Activated naive CD8-positive, alpha-beta T cell treated with anti-CD3 and anti-CD28 coated beads, Interleukin-2, amount 10 ng/mL, durations not matched to agents 7 days and 5 days (primary cell): ENCODE measurements at regions not wholly inside any gene's neighbourhood (a gene's known extent, or its start where the extent isn't known, plus 50 kb on each side); places are given as distances from the start of the nearest gene placed in this dataset.
"Not testable (repeated sequence)": the region's sequence is repeated elsewhere in the genome, so short reads cannot be mapped to it uniquely, and the experiment has no call there.

ENCODE experiments used
- ATAC-seq: fragments of 150-1000 bp; cut with Tn5 transposase; one replicate; pipeline ENCODE4 v1.10.0; 2021; ENCODE audit warnings: low read depth, moderate library complexity
- POLR2A ChIA-PET: fragments of 350-600 bp; sonication (Branson Sonifier 250); formaldehyde crosslinking; loops from one replicate; lab custom pipeline; 2021; ENCODE audit warnings: antibody characterized with exemption; lab: Charles Lee
- DNase-seq: peaks from one replicate; pipeline ENCODE4 v3.0.0; 2021
- H3K27ac Mint-ChIP-seq: one replicate; pipeline ENCODE4 v1.8.0; 2022; ENCODE audit warnings: mild to moderate bottlenecking, mixed read lengths
- H3K27me3 Mint-ChIP-seq: one replicate; pipeline ENCODE4 v1.8.0; 2022; ENCODE audit warnings: mild to moderate bottlenecking, moderate library complexity, mixed read lengths
- H3K36me3 Mint-ChIP-seq: one replicate; pipeline ENCODE4 v1.8.0; 2021; ENCODE audit warnings: mild to moderate bottlenecking, mixed read lengths
- H3K4me1 Mint-ChIP-seq: one replicate; pipeline ENCODE4 v1.8.0; 2021; ENCODE audit warnings: mixed read lengths
- H3K4me3 Mint-ChIP-seq: one replicate; pipeline ENCODE4 v1.8.0; 2022; ENCODE audit warnings: mild to moderate bottlenecking, moderate library complexity, mixed read lengths
- H3K9me3 Mint-ChIP-seq: one replicate; pipeline ENCODE4 v1.8.0; 2021; ENCODE audit warnings: mixed read lengths

DNA sequence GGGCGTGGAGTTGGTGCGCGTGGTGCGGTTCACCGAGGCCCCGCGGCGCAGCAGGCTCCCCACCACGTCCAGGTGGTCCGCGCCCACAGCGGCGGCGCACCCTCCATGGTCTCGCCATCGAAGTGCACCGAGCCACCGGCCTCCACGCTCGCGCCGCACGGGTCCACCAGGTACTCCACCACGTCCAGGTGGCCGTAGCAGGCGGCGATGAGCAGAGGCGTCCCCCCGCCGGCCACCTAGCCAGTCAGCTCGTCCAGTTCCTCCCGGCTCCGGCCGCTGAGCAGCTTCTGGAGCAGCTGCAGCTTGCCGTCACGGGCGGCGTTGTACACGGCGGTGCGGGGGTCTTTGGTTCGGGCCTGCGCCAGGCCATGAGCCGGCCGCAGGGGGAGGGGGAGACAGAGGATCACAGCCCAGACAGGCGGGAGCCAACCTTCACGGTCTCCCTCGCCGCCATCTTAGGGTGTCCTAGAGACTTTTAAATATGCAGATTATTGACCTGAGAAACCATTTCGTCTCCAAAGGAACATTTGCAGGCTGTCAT lies 149.8 kb downstream of the POTEC start:
- H3K4me1 Mint-ChIP-seq, POLR2A ChIA-PET, H3K36me3 Mint-ChIP-seq, H3K27me3 Mint-ChIP-seq, DNase-seq, ATAC-seq, H3K27ac Mint-ChIP-seq, H3K4me3 Mint-ChIP-seq, H3K9me3 Mint-ChIP-seq: not testable (repeated sequence)

DNA sequence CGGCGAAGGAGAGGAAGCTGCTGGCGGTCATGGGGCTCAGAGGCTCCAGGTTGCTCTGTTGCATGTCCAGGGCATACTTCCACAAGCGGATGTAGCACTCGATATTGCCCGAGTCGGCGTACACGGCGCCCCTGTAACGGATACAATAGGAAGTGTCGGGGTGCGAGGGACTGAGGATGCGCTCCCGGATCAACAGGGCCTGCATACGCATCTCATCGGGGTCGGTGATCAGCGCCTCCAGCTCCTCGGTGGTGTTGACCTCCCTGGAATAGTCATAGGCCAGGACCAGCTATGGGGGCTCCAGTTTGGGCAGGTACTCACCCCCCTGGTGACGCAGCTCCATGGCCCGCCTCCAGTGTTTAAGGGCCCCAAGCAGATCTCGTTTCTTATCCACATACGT lies 150.8 kb downstream of the POTEC start:
- H3K4me3 Mint-ChIP-seq, H3K9me3 Mint-ChIP-seq, H3K4me1 Mint-ChIP-seq, H3K27ac Mint-ChIP-seq, ATAC-seq, POLR2A ChIA-PET, H3K27me3 Mint-ChIP-seq, H3K36me3 Mint-ChIP-seq, DNase-seq: not testable (repeated sequence)

DNA sequence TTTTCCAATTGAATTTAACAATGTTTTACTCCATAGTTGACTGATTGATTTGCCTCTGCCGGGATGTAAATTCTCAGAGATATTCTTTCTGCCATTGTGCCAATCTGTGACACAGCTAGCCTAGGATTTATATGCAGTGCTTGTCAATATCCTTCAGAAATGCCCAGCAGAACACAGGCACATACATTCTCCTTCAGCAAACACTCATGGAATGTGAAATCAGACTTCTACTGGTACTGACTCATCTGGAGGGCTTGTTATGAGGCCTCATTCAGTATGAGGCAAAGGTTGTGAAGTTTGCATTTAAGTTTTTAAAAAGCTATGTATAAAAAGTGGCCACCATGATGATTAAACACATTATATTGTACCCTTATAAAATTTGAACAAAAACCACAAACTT lies 158.4 kb downstream of the POTEC start:
- DNase-seq, POLR2A ChIA-PET, H3K4me3 Mint-ChIP-seq, H3K27ac Mint-ChIP-seq, H3K36me3 Mint-ChIP-seq, H3K27me3 Mint-ChIP-seq, ATAC-seq, H3K9me3 Mint-ChIP-seq, H3K4me1 Mint-ChIP-seq: not testable (repeated sequence)

DNA sequence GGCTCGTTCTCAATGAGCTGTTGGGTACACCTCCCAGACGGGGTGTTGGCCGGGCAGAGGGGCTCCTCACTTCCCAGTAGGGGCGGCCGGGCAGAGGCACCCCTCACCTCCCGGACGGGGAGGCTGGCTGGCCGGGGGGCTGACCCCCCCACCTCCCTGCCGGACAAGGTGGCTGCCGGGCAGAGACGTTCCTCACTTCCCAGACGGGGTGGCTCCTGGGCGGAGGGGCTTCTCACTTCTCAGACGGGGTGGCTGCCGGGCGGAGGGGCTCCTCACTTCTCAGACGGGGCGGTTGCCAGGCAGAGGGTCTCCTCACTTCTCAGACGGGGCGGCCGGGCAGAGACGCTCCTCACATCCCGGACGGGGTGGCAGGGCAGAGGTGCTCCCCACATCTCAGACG lies 160.7 kb downstream of the POTEC start:
- DNase-seq, POLR2A ChIA-PET, H3K27ac Mint-ChIP-seq, H3K36me3 Mint-ChIP-seq, H3K4me3 Mint-ChIP-seq, H3K4me1 Mint-ChIP-seq, H3K27me3 Mint-ChIP-seq, ATAC-seq, H3K9me3 Mint-ChIP-seq: not testable (repeated sequence)

DNA sequence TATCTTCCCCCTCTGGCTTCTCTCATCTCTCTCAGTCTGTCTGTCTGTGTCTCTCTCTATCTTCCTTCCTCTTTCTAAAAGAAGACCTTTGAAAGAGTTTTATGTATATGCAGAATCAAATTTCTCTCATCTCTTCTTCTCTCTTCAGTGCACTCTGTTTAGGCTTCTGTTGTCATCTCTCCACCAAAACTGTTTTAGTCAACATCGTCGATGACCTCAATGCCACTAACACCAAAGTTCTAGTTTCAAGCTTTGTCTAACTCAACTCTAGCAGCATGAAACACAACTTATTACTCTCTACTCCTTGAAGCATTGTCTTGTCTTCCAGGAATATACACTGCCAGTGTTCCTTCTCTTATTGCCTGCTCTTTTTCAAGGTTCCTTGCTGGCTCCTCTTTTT lies 163.9 kb downstream of the POTEC start:
- H3K36me3 Mint-ChIP-seq, POLR2A ChIA-PET: not testable (repeated sequence)

DNA sequence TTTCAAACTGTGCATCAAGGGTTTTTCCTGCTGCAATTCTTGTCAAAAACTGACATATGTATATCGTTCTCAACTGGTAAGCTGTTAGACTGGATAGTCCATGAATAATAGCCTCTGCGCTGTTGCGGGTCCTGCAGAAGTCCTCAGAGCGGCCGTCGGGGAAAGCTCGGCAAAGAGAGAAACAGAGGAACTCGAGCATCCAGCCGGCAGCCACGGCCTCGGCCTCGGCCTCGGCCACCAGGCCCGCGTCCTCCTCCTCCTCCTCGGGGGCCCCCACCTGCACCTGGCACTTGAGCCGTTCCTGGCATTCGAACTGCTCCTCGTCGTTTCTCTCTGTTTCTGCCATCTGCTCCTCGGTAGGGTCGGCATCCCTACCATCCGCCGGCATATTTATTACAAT lies 165.0 kb downstream of the POTEC start:
- H3K27me3 Mint-ChIP-seq, H3K4me3 Mint-ChIP-seq, H3K36me3 Mint-ChIP-seq, DNase-seq, ATAC-seq, H3K9me3 Mint-ChIP-seq, H3K27ac Mint-ChIP-seq, H3K4me1 Mint-ChIP-seq, POLR2A ChIA-PET: not testable (repeated sequence)

More for the DNA sequence above, 163.9 kb downstream of the POTEC start:
- not testable (repeated sequence) for H3K27me3 Mint-ChIP-seq, H3K4me1 Mint-ChIP-seq, ATAC-seq, H3K27ac Mint-ChIP-seq, H3K9me3 Mint-ChIP-seq, H3K4me3 Mint-ChIP-seq, DNase-seq

DNA sequence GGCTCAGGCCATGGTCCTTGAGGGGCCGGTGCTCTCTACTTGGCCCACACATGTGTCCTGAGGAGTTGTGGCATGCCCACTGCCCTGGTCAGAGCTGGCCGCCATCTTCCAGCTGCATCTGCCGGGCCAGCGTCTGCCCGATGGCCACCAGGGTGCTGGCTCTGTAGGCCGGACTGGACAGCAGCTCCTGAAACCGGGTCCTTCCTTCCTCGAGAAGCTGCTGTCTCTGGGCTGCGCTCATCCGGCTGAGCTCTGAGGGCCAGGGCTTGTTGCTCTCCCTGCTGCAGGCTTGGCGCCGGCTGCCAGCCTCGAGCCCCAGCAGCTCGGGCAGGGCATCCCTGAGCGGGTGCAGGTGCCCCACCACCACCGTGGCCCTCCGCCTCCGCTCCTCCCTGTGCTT lies 182.1 kb downstream of the POTEC start:
- H3K27me3 Mint-ChIP-seq, DNase-seq, H3K27ac Mint-ChIP-seq, H3K9me3 Mint-ChIP-seq, H3K4me3 Mint-ChIP-seq, H3K36me3 Mint-ChIP-seq, ATAC-seq, H3K4me1 Mint-ChIP-seq: not testable (repeated sequence)
- POLR2A ChIA-PET = interaction anchor here (0.6 kb wide), 1 partner anchor 264 kb away, joined by 3 read pairs; no protein-coding TSS in a partner anchor

DNA sequence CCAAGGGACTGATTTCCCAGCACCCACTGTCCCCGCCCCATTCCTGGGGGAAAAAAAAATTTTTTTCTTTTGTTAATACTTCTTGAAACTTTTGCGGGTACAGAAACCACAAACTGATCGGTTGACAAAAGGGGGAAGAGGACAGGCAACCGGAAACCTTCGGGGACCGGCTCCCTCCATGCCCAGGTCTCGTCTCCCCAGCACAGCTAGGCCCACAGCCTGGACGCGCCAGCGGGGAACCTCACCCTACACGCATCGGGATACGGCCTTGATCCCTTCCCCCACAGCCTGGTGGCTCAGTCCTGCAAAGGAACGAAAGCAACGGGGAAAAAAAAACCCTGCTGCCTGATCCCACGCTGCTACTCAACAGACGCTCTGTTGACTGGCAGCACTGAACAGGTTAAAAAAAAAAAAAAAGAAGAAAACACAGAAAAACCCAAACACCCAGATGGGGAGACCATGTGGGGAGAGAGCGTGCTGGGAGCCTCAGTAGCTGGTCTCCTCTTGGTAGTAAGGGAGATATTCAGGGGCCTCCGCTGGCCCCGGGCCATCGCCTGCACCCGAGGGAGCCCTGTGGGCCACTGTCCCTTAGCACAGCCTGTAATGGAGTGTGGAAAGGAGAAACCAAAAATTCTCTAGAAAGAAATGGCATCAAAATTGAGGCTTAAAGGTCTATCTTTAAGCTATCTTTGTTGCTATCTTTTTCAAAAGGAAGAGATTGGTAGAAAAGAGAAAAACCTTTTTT lies 185.7 kb downstream of the POTEC start:
- H3K27ac Mint-ChIP-seq, H3K27me3 Mint-ChIP-seq, H3K36me3 Mint-ChIP-seq, H3K9me3 Mint-ChIP-seq, H3K4me1 Mint-ChIP-seq, POLR2A ChIA-PET, H3K4me3 Mint-ChIP-seq, DNase-seq, ATAC-seq: not testable (repeated sequence)

DNA sequence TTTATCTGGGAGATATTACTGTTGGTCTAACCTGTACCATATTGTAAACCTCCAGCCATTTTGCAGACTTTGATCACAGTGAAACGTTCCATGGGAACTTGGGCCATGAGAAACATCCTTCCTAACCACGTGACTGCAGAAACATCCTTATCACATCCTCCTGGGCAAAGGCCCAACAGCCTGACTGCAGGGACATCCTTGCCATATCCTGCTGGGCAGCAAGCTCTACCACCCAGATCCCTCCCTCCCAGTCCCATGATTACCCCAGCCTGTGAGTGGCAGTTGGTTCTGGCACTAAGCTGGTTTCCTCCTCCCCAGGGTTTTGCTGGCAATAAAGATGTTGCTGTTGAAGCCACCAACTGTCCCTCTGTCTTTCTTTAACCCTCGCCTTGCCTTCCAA lies 201.2 kb downstream of the POTEC start:
- H3K9me3 Mint-ChIP-seq, H3K27ac Mint-ChIP-seq, H3K4me1 Mint-ChIP-seq, H3K27me3 Mint-ChIP-seq, ATAC-seq, DNase-seq, POLR2A ChIA-PET, H3K36me3 Mint-ChIP-seq, H3K4me3 Mint-ChIP-seq: not testable (repeated sequence)

DNA sequence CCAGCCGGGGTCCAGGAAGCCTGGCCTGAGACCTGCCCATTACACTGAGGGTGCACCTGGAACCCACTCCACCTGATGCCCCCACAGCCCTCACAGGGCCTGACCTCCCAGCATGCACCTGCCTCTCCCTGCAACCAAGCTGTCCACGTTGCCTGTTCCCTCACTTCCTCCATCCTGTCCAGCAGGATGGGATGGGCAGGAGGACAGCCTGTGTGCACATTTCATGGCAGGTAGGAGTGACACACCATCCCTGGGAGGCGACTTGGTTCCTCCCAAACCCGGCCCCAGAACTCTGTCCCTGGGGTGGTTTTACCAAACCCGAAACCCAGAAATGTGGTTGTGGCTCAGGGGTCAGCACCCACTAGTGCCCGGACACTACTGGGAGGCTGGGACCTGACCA lies 203.8 kb upstream of the ZNF519 start:
- H3K4me1 Mint-ChIP-seq, H3K27me3 Mint-ChIP-seq, ATAC-seq, H3K27ac Mint-ChIP-seq, POLR2A ChIA-PET, H3K4me3 Mint-ChIP-seq, H3K36me3 Mint-ChIP-seq, DNase-seq, H3K9me3 Mint-ChIP-seq: not testable (repeated sequence)

DNA sequence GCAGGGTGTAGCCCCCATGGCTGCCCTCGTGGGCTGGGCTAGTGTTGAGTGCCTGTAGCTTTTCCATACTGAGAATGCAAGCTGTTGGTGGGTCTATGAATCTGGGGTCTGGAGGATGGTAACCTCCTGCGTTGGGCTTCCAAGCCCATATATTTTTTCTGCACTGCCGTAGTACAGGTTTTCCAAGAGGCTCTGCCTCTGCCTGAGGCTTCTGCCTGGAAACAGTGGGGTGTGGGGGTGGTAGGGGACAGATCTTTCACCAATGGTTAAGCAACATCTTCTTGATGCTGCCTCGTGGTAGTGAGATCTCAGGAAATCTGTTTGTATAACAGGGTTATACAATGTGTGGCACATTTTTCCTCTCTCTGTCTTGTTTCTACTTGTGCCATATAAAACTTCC lies 189.0 kb upstream of the ZNF519 start:
- H3K9me3 Mint-ChIP-seq = not testable (repeated sequence)

DNA sequence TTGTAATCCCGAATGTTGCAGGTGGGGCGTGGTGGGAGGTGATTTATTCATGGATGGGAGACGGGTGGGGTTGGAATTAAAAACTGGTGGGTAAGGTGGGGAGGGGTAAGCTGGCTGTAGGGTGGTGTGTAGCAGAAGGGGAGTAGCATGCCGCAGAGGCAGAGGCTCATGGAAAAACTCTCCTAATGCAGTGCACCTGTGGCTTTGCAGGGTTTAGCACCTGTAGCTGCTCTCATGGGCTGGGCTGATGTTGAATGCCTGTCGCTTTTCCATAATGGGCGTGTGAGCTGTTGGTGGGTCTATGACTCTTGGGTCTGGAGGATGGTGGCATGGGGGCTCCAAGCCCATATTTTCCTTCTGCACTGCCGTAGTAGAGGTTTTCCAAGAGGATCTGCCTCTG lies 169.0 kb upstream of the ZNF519 start:
- H3K9me3 Mint-ChIP-seq, DNase-seq, H3K36me3 Mint-ChIP-seq, H3K27ac Mint-ChIP-seq, H3K4me3 Mint-ChIP-seq, H3K4me1 Mint-ChIP-seq, POLR2A ChIA-PET, H3K27me3 Mint-ChIP-seq, ATAC-seq: not testable (repeated sequence)

More for the DNA sequence above, 189.0 kb upstream of the ZNF519 start:
- DNase-seq, H3K36me3 Mint-ChIP-seq, H3K27me3 Mint-ChIP-seq, H3K4me3 Mint-ChIP-seq, ATAC-seq, POLR2A ChIA-PET, H3K4me1 Mint-ChIP-seq, H3K27ac Mint-ChIP-seq: not testable (repeated sequence)

DNA sequence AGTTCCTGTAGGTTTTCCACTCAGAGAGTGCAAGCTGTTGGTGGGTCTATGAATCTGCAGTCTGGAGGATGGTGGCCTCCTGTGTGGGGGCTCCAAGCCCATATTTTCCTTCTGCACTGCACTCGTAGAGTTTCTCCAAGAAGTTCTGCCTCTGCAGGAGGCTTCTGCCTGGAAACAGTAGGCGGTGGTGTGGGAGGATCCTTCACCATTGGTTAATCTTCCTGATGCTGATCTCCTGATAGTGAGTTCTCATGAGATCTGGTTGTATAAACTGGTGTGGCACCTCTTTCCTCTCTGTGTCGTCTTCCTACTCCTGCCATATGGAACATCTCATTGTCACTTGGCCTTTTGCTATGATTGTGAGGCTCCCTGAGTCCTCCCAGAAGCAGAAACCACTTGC lies 162.8 kb upstream of the ZNF519 start:
- H3K36me3 Mint-ChIP-seq, POLR2A ChIA-PET, DNase-seq: not testable (repeated sequence)

DNA sequence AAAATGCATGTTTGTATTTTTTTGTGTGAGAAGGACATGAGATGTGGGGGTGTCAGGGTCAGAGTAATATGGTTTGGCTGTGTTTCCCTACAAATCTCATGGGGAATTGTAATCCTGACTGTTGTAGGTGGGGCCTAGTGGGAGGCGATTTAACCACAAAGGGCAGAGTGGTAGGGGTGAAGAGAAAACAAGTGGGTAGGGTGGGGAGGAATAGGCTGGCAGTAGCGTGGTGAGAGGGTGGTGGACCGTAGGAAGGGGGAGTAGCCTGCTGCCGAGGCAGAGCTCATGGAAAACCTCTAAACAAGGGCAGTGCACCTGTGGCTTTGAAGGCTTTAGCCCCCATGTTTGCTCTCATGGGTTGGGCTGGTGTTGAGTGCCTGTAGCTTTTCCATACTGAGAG lies 152.8 kb upstream of the ZNF519 start:
- H3K9me3 Mint-ChIP-seq = no peaks in the 10 kb centered on the region
- no peak overlapping the region for H3K27ac Mint-ChIP-seq
- no peak overlapping the region for H3K4me3 Mint-ChIP-seq
- ATAC-seq (no peak), DNase-seq (no peak)
- H3K36me3 Mint-ChIP-seq = no peaks in the 10 kb centered on the region
- peaks cover 2% of the 10 kb centered on the region for H3K4me1 Mint-ChIP-seq
- POLR2A ChIA-PET = no interaction called here
- H3K27me3 Mint-ChIP-seq = no peaks in the 10 kb centered on the region

More for the DNA sequence above, 162.8 kb upstream of the ZNF519 start:
- H3K4me1 Mint-ChIP-seq, H3K9me3 Mint-ChIP-seq, H3K27me3 Mint-ChIP-seq, ATAC-seq, H3K4me3 Mint-ChIP-seq, H3K27ac Mint-ChIP-seq: not testable (repeated sequence)
